Islet precursor cell (in vitro differentiated cells): ENCODE measurements at regions not wholly inside any gene's neighbourhood (a gene's known extent, or its start where the extent isn't known, plus 50 kb on each side); places are given as distances from the start of the nearest gene placed in this dataset.

Experiments used
- DNase-seq: peaks from one replicate; pipeline ENCODE4 v3.0.0-alpha.2; 2018

- DNase-seq = no peak
Measured at GRCh38 chr15:77540312-77541060, 92.2 kb downstream of the LINGO1 start.

DNA sequence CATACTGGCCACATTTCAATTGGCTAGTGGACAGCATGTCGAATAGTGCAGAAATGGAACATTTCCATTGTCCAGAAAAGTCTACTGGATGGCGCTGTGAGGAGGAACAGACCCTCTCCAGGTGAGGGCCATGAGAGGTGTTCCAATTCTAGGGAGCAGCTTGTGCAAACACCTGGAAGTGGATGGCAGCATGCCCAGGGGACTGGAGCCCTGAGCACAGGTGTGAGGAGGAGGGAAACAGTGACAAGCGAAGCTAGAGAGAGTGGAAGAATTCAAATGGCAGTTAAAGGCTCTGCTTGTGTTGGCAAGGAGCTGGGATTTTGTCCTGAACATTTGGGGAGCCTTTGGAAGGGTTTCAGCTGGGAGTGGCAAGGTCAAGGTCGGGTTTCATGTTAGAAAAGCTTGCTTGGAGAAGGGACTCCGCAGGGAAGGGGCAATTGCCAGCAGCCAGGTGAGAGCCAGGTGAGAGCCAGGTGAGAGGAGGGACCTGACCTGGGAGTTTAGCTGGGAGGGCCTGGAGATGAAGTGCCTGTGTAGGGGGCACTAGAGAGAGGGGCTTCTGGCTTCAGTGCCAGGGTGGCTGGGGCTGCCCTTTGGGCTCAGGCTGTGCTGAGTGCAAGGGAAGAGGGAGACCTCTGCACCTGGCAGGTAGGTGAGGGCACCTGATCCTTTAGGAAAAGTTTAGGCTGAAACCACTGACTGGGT is 93.8 kb downstream of the LINGO1 start:
- no peak for DNase-seq

DNA sequence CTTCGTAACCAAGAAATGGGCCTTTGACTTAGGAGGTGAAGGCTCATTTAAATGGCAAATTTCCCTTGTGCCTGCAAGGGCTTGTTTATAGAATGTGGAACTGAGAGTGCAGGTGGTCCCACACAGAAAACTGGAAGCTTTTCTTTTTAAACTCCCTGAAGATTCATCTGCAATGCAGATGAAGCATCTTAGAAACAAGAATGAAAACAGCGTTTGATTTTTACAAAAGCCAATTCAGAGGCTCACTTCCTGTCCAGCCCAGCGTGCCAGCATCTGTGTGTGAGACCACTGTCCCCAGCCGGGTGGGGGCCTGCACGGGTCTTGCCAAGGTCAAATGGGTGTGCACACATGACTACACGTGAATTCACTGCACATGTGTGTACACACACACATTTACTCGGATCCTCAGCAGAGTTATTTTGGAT is 94.7 kb downstream of the LINGO1 start:
- no peak for DNase-seq

- DNase-seq = no peak
Measured at GRCh38 chr15:77537006-77537405, 95.7 kb downstream of the LINGO1 start.

DNA sequence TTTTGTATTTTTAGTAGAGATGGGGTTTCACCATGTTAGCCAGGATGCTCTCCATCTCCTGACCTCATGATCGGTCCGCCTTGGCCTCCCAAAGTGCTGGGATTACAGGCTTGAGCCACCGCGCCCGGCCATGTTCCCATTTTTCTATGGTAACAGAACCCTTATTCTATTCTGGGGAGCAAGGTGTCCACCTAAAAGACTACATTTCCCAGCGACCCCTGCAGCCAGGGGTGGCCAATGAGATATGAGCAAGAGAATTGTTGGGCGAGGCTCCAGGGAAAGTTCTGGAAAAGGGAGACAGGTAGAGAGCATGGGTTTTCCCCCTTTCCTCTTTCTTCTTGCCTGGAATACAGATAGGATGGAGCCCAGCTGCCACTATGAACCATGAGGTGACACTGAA is 96.9 kb downstream of the LINGO1 start:
- DNase-seq = no peak
